ENCODE measurements at regions not wholly inside any gene's neighbourhood (a gene's known extent, or its start where the extent isn't known, plus 50 kb on each side); places are given as distances from the start of the nearest gene placed in this dataset.

DNA sequence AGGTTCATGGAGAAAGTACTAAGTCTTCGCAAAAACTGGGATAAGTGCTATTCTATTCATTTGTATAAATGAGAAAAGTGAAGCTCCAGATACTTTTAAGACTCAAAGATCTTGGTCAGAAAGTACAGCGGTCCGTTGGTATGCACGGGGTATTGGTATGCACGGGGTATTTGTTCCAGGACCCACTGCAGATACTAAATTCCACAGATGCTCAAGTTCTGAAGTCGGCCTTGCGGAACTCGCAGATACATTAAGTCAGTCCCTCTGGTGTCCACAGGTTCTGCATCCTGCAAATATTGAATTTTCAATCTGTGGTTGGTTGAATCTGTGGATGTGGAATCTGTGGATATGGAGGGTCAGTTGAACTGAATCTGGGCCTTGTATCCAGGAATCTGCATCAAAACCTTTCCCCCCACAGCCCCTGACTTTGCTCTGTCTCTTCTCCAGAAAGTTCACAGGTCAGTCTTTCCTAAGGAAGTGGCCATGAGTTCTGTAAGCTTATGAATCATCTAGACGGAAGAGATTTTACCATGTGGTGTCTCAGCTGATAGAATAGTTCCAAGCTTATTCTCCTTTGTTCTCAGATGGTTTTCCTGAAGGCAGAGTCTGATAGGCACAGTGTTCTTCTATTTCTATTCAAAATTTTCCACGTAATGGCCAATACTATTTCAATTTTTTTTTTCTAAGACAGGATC is 274.7 kb downstream of the NEDD1 start:
- TF ChIP-seq, protein P1, sequence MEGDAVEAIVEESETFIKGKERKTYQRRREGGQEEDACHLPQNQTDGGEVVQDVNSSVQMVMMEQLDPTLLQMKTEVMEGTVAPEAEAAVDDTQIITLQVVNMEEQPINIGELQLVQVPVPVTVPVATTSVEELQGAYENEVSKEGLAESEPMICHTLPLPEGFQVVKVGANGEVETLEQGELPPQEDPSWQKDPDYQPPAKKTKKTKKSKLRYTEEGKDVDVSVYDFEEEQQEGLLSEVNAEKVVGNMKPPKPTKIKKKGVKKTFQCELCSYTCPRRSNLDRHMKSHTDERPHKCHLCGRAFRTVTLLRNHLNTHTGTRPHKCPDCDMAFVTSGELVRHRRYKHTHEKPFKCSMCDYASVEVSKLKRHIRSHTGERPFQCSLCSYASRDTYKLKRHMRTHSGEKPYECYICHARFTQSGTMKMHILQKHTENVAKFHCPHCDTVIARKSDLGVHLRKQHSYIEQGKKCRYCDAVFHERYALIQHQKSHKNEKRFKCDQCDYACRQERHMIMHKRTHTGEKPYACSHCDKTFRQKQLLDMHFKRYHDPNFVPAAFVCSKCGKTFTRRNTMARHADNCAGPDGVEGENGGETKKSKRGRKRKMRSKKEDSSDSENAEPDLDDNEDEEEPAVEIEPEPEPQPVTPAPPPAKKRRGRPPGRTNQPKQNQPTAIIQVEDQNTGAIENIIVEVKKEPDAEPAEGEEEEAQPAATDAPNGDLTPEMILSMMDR (conservative IDR thresholded peaks at IDR 0.05) = no peak
- no peak for TF ChIP-seq EZH2 (IDR thresholded peaks at IDR 0.05; ENCODE audit: low read depth)
